ENCODE measurements at regions not wholly inside any gene's neighbourhood (a gene's known extent, or its start where the extent isn't known, plus 50 kb on each side); places are given as distances from the start of the nearest gene placed in this dataset.

GRCh38 chr16:6602405-6602804, 730.2 kb upstream of the RBFOX1 start:
- no peak overlapping the region for H3K4me3 ChIP-seq
- ATAC-seq (no peak), DNase-seq (no peak)
- H3K9me3 ChIP-seq, result no peaks in the 10 kb centered on the region
- TF ChIP-seq CTCF (IDR thresholded peaks at IDR 0.05), result no peak
- no peak for TF ChIP-seq POLR2A (IDR thresholded peaks at IDR 0.05)
- WGBS, 4 donors, result 64 to 78% (median 70%) methylated on average over 1 of the region's 1 CpG
- no peaks in the 10 kb centered on the region for H3K27me3 ChIP-seq
- intact Hi-C loops (cut with DNase I), result no loop called here
- no peak overlapping the region for H3K27ac ChIP-seq
- H3K4me1 ChIP-seq, result peaks cover 0 to 8% (median 0%) of the 10 kb centered on the region in 12 donors
- no peaks in the 10 kb centered on the region for H3K36me3 ChIP-seq

GRCh38 chr16:6600167-6600566, 732.5 kb upstream of the RBFOX1 start:
- Histone ChIP-seq H3K36me3 (no peaks in the 10 kb centered on the region), H3K4me3 (no peak overlapping the region), H3K9me3 (no peaks in the 10 kb centered on the region), H3K27ac (no peak overlapping the region), H3K4me1 (peaks cover 0 to 8% (median 0%) of the 10 kb centered on the region in 12 donors), H3K27me3 (no peaks in the 10 kb centered on the region)
- WGBS, 4 donors, result 15 to 28% (median 19%) methylated on average over 6 of the region's 6 CpGs
- DNase-seq, result no peak
- ATAC-seq, result peak in 3 of 4 donors; percentile 31 to 66 (median 58)
- intact Hi-C loops (cut with DNase I), result no loop called here
- no peak for TF ChIP-seq POLR2A (IDR thresholded peaks at IDR 0.05)
- TF ChIP-seq CTCF (IDR thresholded peaks at IDR 0.05), result no peak

DNA sequence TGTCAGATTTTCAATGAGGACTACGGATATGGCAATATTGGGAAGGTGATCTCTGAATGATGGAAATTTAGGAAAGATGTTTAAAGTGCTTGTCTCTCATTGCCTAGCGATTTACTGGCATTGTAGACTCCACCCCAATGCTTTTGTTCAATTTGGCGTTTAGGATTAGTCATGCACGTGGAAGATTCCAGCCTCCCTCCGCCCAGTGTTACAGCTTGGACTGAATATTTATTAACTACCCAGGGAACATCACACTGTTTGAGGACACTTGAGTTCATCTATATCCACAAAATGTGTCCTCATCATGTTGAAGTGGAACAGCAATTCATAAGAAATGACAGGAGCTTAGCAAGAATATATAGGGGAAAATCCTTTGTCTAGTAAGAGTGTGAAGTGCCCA, 738.8 kb upstream of the RBFOX1 start:
- no peaks in the 10 kb centered on the region for H3K36me3 ChIP-seq
- DNase-seq, result no peak
- H3K4me1 ChIP-seq, result no peaks in the 10 kb centered on the region
- H3K9me3 ChIP-seq, result no peaks in the 10 kb centered on the region
- intact Hi-C loops (cut with DNase I), result no loop called here
- H3K27me3 ChIP-seq, result no peaks in the 10 kb centered on the region
- no peak for ATAC-seq
- WGBS, 4 donors, result 72 to 77% (median 73%) methylated on average over 5 of the region's 5 CpGs
- no peak for TF ChIP-seq CTCF (IDR thresholded peaks at IDR 0.05)
- no peak overlapping the region for H3K4me3 ChIP-seq
- H3K27ac ChIP-seq, result no peak overlapping the region

DNA sequence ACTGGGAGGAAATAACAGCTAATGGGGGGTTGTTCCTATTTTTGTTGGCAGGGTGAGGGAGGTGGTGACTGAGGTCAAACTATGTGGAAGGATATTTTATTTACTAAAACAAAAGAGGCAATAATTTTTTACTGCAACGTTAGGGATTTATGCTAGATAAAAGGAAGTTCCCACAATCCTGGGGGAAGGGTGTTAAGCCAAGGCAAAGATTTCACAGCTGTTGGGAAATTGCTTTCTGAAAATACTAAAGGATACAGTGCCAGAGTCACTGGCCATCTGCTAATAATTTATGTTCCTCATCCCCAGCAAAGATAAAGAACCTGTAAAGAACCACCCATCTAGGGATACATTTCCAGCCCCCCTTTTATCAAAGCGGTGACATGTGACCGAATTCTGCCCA, 756.0 kb upstream of the RBFOX1 start:
- intact Hi-C loops (cut with DNase I), result no loop called here
- no peaks in the 10 kb centered on the region for H3K36me3 ChIP-seq
- no peak for DNase-seq
- ATAC-seq, result no peak
- TF ChIP-seq POLR2A (IDR thresholded peaks at IDR 0.05), result no peak
- TF ChIP-seq CTCF (IDR thresholded peaks at IDR 0.05), result no peak
- WGBS, 4 donors, result 61 to 67% (median 65%) methylated on average over 3 of the region's 3 CpGs
- no peaks in the 10 kb centered on the region for H3K4me1 ChIP-seq
- H3K9me3 ChIP-seq, result peaks cover 0 to 3% (median 0%) of the 10 kb centered on the region in 12 donors
- H3K27me3 ChIP-seq, result peaks cover 0 to 14% (median 0%) of the 10 kb centered on the region in 9 donors
- no peak overlapping the region for H3K4me3 ChIP-seq
- no peak overlapping the region for H3K27ac ChIP-seq

Measured in heart left ventricle (tissue), 16 donors.